IMR-90 (cell line): ENCODE measurements at regions not wholly inside any gene's neighbourhood (a gene's known extent, or its start where the extent isn't known, plus 50 kb on each side); places are given as distances from the start of the nearest gene placed in this dataset.
"Not testable (repeated sequence)": the region's sequence is repeated elsewhere in the genome, so short reads cannot be mapped to it uniquely, and the experiment has no call there.

ENCODE experiments used
- ATAC-seq: fragments of 200-7000 bp; cut with Tn5 transposase; 2 replicates; pipeline ENCODE4 v1.9.1; 2020; ENCODE audit warnings: low read depth, mild to moderate bottlenecking, moderate library complexity
- BruUV-seq: library from RNA; stranded (reverse); fragments of 400-500 nt; replicated peaks from 2 replicates; lab custom pipeline; 2021; lab: Mats Ljungman, UMichigan
- CTCF ChIA-PET: fragments of 300-600 bp; formaldehyde crosslinking; extraction: SDS; loops from one replicate; lab custom pipeline; 2021; ENCODE audit warnings: antibody characterized with exemption; lab: Yijun Ruan, JAX
- POLR2A ChIA-PET: fragments of 300-600 bp; sonication (Branson Sonifier 250); formaldehyde crosslinking; loops from one replicate; lab custom pipeline; 2022; ENCODE audit warnings: antibody characterized with exemption; ENCODE audit not compliant: unreplicated experiment; lab: Charles Lee
- DNase-seq: peaks from one replicate; pipeline ENCODE4 v3.0.0; 2013
- H2AFZ ChIP-seq: replicated peaks from 2 replicates; pipeline ENCODE3; 2013; ENCODE audit warnings: low read length, mild to moderate bottlenecking; ENCODE audit not compliant: poor library complexity
- H2AK5ac ChIP-seq: 2 replicates; pipeline ENCODE4 v1.6.1; 2013; ENCODE audit warnings: low read depth, low read length, inconsistent platforms
- H2AK9ac ChIP-seq: replicated peaks from 2 replicates; pipeline ENCODE3; 2013; ENCODE audit warnings: mild to moderate bottlenecking, low read depth, low read length, moderate library complexity; ENCODE audit not compliant: poor library complexity
- H2BK120ac ChIP-seq: 2 replicates; pipeline ENCODE4 v1.6.1; 2013; ENCODE audit warnings: low read depth, low read length, inconsistent platforms
- H2BK15ac ChIP-seq: 3 replicates; pipeline ENCODE4 v1.6.1; 2013; ENCODE audit warnings: low read depth, low read length, inconsistent platforms
- H2BK20ac ChIP-seq: 2 replicates; pipeline ENCODE4 v1.6.1; 2013; ENCODE audit warnings: low read depth, mild to moderate bottlenecking, inconsistent platforms, low read length, moderate library complexity
- H2BK5ac ChIP-seq: 2 replicates; pipeline ENCODE4 v1.6.1; 2013; ENCODE audit warnings: mild to moderate bottlenecking, low read depth, low read length, inconsistent platforms; ENCODE audit not compliant: poor library complexity, severe bottlenecking
- H3K14ac ChIP-seq: replicated peaks from 2 replicates; pipeline ENCODE4 v1.6.1; 2013; ENCODE audit warnings: low read depth, low read length, inconsistent platforms
- H3K18ac ChIP-seq: 2 replicates; pipeline ENCODE4 v1.6.1; 2013; ENCODE audit warnings: low read depth, low read length, control low read depth
- H3K23ac ChIP-seq: 2 replicates; pipeline ENCODE4 v1.6.1; 2013; ENCODE audit warnings: low read depth, low read length, inconsistent platforms
- H3K27ac ChIP-seq: 2 replicates; pipeline ENCODE4 v1.5.1; 2013; ENCODE audit warnings: mild to moderate bottlenecking, control low read depth, low read length; ENCODE audit not compliant: insufficient read depth
- H3K27me3 ChIP-seq: 2 replicates; pipeline ENCODE4 v1.6.1; 2013; ENCODE audit warnings: low read length; ENCODE audit not compliant: control insufficient read depth, insufficient read depth
- H3K36me3 ChIP-seq: 2 replicates; pipeline ENCODE4 v1.6.1; 2013; ENCODE audit warnings: low read length, mixed read lengths; ENCODE audit not compliant: control insufficient read depth, insufficient read depth
- H3K4ac ChIP-seq: 2 replicates; pipeline ENCODE4 v1.6.1; 2013; ENCODE audit warnings: low read depth, low read length, inconsistent platforms
- H3K4me1 ChIP-seq: 2 replicates; pipeline ENCODE4 v1.6.1; 2013; ENCODE audit warnings: low read length, mixed read lengths; ENCODE audit not compliant: control insufficient read depth, insufficient read depth
- H3K4me2 ChIP-seq: 2 replicates; pipeline ENCODE4 v1.6.1; 2013; ENCODE audit warnings: low read depth, mild to moderate bottlenecking, control low read depth, low read length, moderate library complexity
- H3K4me3 ChIP-seq: 2 replicates; pipeline ENCODE4 v1.5.1; 2013; ENCODE audit warnings: low read depth, mild to moderate bottlenecking, control low read depth, low read length, moderate library complexity; ENCODE audit not compliant: insufficient read depth
- H3K56ac ChIP-seq: 2 replicates; pipeline ENCODE4 v1.6.1; 2013; ENCODE audit warnings: low read length, inconsistent platforms; ENCODE audit not compliant: insufficient read depth; ENCODE audit errors: extremely low read depth
- H3K79me1 ChIP-seq, 2 experiments: 2 replicates each; pipeline ENCODE4 v1.6.1; 2013; ENCODE audit warnings: low read length in 2 of 2, inconsistent platforms in 1 of 2, low read depth in 1 of 2
- H3K9ac ChIP-seq: 2 replicates; pipeline ENCODE4 v1.6.1; 2013; ENCODE audit warnings: low read depth, low read length, control low read depth
- H3K9me1 ChIP-seq: 2 replicates; pipeline ENCODE4 v1.6.1; 2013; ENCODE audit warnings: low read length, inconsistent platforms; ENCODE audit not compliant: insufficient read depth
- H3K9me3 ChIP-seq: 2 replicates; pipeline ENCODE4 v1.6.1; 2013; ENCODE audit warnings: low read length; ENCODE audit not compliant: control insufficient read depth, insufficient read depth
- H4K20me1 ChIP-seq: 2 replicates; pipeline ENCODE4 v1.6.1; 2013; ENCODE audit warnings: low read length, inconsistent platforms; ENCODE audit not compliant: insufficient read depth
- H4K5ac ChIP-seq: 2 replicates; pipeline ENCODE4 v1.6.1; 2013; ENCODE audit warnings: mild to moderate bottlenecking, low read depth, low read length, control low read depth
- H4K8ac ChIP-seq, 2 experiments: 2 replicates each; pipeline ENCODE4 v1.6.1; 2013; ENCODE audit warnings: low read depth in 2 of 2, low read length in 2 of 2, control low read depth in 1 of 2, inconsistent platforms in 1 of 2
- H4K91ac ChIP-seq: 2 replicates; pipeline ENCODE4 v1.6.1; 2013; ENCODE audit warnings: low read depth, low read length, inconsistent platforms; ENCODE audit not compliant: insufficient read depth
- WGBS, 2 experiments: methylation state at CpG; one replicate each; pipeline versions ENCODE4 v1.1.5 to v1.1.7; 2013; ENCODE audit warnings: missing lambda C conversion rate in 2 of 2; ENCODE audit not compliant: insufficient read length in 1 of 2; ENCODE audit errors: extremely low coverage in 2 of 2; 5-methylcytosine and 5-hydroxymethylcytosine counted together
- dilution Hi-C: fragments of 300-500 bp; cut with HindIII; formaldehyde crosslinking; loops from one replicate; pipeline ENCODE4 v1.14.3; 2018; ENCODE audit warnings: low sequenced_read_pairs; ENCODE audit not compliant: unreplicated experiment
- in situ Hi-C: fragments of 300-500 bp; cut with MboI; formaldehyde crosslinking; loops from 3 replicates; pipeline ENCODE4 v1.14.3; 2019; ENCODE audit warnings: low sequenced_read_pairs, inconsistent platforms, mixed read lengths
- intact Hi-C: fragments of 100-400 bp; cut with micrococcal nuclease; formaldehyde crosslinking; loops from 2 replicates; pipeline ENCODE4 v1.10.0; 2022

GRCh38 chr6:93835026-93835425 lies 415.7 kb upstream of the EPHA7 start:
- H3K4me3 ChIP-seq, H3K4ac ChIP-seq, H3K36me3 ChIP-seq, H4K20me1 ChIP-seq, dilution Hi-C loops, H3K4me1 ChIP-seq, H2BK20ac ChIP-seq, H3K4me2 ChIP-seq, intact Hi-C loops, POLR2A ChIA-PET, H4K5ac ChIP-seq, H2BK15ac ChIP-seq, H2AFZ ChIP-seq, DNase-seq, H2AK5ac ChIP-seq, H2AK9ac ChIP-seq, H3K9me3 ChIP-seq, H3K9me1 ChIP-seq, H2BK5ac ChIP-seq, in situ Hi-C loops, ATAC-seq, H3K9ac ChIP-seq, H3K18ac ChIP-seq, H3K27me3 ChIP-seq, CTCF ChIA-PET, H3K14ac ChIP-seq, H3K56ac ChIP-seq, H3K23ac ChIP-seq, H3K27ac ChIP-seq, H4K91ac ChIP-seq, H4K8ac ChIP-seq, BruUV-seq, H2BK120ac ChIP-seq, H3K79me1 ChIP-seq: not testable (repeated sequence)
- WGBS, 2 experiments: 70% methylated on average over 2 of the region's 9 CpGs; no CpG with 5 or more reads in 1 of the 2 experiments

GRCh38 chr6:93833326-93833725 lies 414.0 kb upstream of the EPHA7 start:
- H3K56ac ChIP-seq, H3K27ac ChIP-seq, H3K36me3 ChIP-seq, ATAC-seq, H2AFZ ChIP-seq, H2BK5ac ChIP-seq, H3K4ac ChIP-seq, H3K4me2 ChIP-seq, H2BK20ac ChIP-seq, H3K18ac ChIP-seq, H3K4me3 ChIP-seq, H3K9me3 ChIP-seq, H4K8ac ChIP-seq, H3K23ac ChIP-seq, H4K5ac ChIP-seq, H3K79me1 ChIP-seq, H2BK120ac ChIP-seq, in situ Hi-C loops, CTCF ChIA-PET, H2AK9ac ChIP-seq, H2AK5ac ChIP-seq, H3K27me3 ChIP-seq, H3K14ac ChIP-seq, POLR2A ChIA-PET, H3K4me1 ChIP-seq, H3K9ac ChIP-seq, H4K91ac ChIP-seq, dilution Hi-C loops, intact Hi-C loops, BruUV-seq, H4K20me1 ChIP-seq, H2BK15ac ChIP-seq, H3K9me1 ChIP-seq, DNase-seq: not testable (repeated sequence)
- no CpG with 5 or more reads among the region's 12 CpGs for WGBS, 2 experiments
